Endothelial cell of umbilical vein (primary cell): ENCODE measurements at regions not wholly inside any gene's neighbourhood (a gene's known extent, or its start where the extent isn't known, plus 50 kb on each side); places are given as distances from the start of the nearest gene placed in this dataset.

ENCODE experiments used
- BruUV-seq: library from RNA; stranded (reverse); fragments of 400-500 nt; replicated peaks from 2 replicates; lab custom pipeline; 2021; lab: Mats Ljungman, UMichigan
- CTCF ChIA-PET: fragments of 300-600, 350-600 bp; sonication (Branson Sonifier 250); formaldehyde crosslinking; loops from one replicate; lab custom pipeline; 2021; ENCODE audit warnings: antibody characterized with exemption, inconsistent platforms; lab: Charles Lee
- POLR2A ChIA-PET: fragments of 300-600, 350-600 bp; sonication (Branson Sonifier 250); formaldehyde crosslinking; loops from one replicate; lab custom pipeline; 2021; ENCODE audit warnings: antibody characterized with exemption, inconsistent platforms; lab: Charles Lee
- DNase-seq: peaks from one replicate; pipeline ENCODE4 v3.0.0-alpha.2; 2011; ENCODE audit warnings: low read depth, low spot score
- FAIRE-seq: peaks from 2 replicates; lab custom pipeline; 2011; peaks lifted over from hg19 to GRCh38; lab: Jason Lieb, UNC
- H2AFZ ChIP-seq: 2 replicates; pipeline ENCODE4 v1.6.0; 2012; ENCODE audit warnings: low read depth, low read length, control low read depth, inconsistent platforms
- H3K27ac ChIP-seq: 2 replicates; pipeline ENCODE4 v1.5.1; 2011; ENCODE audit warnings: low read depth, mild to moderate bottlenecking, control low read depth, low read length, moderate library complexity; ENCODE audit not compliant: insufficient read depth
- H3K27me3 ChIP-seq, 2 experiments: 2 replicates each; pipeline versions ENCODE4 v1.6.0 to v1.6.1; 2011; ENCODE audit warnings: low read length in 2 of 2, mixed read lengths in 1 of 2; ENCODE audit not compliant: control insufficient read depth in 2 of 2, insufficient read depth in 2 of 2
- H3K36me3 ChIP-seq, 2 experiments: 2 replicates in 1 of 2; 3 replicates in 1 of 2; pipeline ENCODE4 v1.5.1; 2011; ENCODE audit warnings: low read length in 2 of 2, mild to moderate bottlenecking in 1 of 2, moderate library complexity in 1 of 2; ENCODE audit not compliant: control insufficient read depth in 2 of 2, insufficient read depth in 2 of 2; ENCODE audit errors: extremely low read depth in 1 of 2
- H3K4me1 ChIP-seq: 3 replicates; pipeline ENCODE4 v1.5.1; 2011; ENCODE audit warnings: mild to moderate bottlenecking, low read length; ENCODE audit not compliant: control insufficient read depth, insufficient read depth; ENCODE audit errors: extremely low read depth
- H3K4me2 ChIP-seq: 2 replicates; pipeline ENCODE4 v1.6.1; 2011; ENCODE audit warnings: low read length, control low read depth, mixed read lengths; ENCODE audit not compliant: insufficient read depth
- H3K4me3 ChIP-seq, 3 experiments: fragments of 200-600 bp in 1 of 3; sonication (generic), shearing (Covaris generic) in 1 of 3; replicated peaks in 1 of 3; 2 replicates each; pipeline ENCODE4 v1.5.1; 2011 to 2016; ENCODE audit warnings: control low read depth in 3 of 3, low read length in 3 of 3, mild to moderate bottlenecking in 2 of 3, inconsistent platforms in 1 of 3, low read depth in 1 of 3, moderate library complexity in 1 of 3; ENCODE audit not compliant: insufficient read depth in 1 of 3
- H3K79me2 ChIP-seq: 2 replicates; pipeline ENCODE4 v1.6.0; 2012; ENCODE audit warnings: low read length, inconsistent platforms; ENCODE audit not compliant: control insufficient read depth, insufficient read depth
- H3K9ac ChIP-seq: replicated peaks from 2 replicates; pipeline ENCODE3; 2011; ENCODE audit warnings: low read length, control low read depth; ENCODE audit not compliant: insufficient read depth; ENCODE audit errors: extremely low read depth
- H3K9me1 ChIP-seq: replicated peaks from 3 replicates; pipeline ENCODE4 v1.6.0; 2011; ENCODE audit warnings: mild to moderate bottlenecking, low read length; ENCODE audit not compliant: control insufficient read depth, insufficient read depth; ENCODE audit errors: extremely low read depth
- H3K9me3 ChIP-seq: replicated peaks from 2 replicates; pipeline ENCODE4 v1.5.1; 2012; ENCODE audit warnings: low read length, inconsistent platforms; ENCODE audit not compliant: control insufficient read depth, insufficient read depth
- H4K20me1 ChIP-seq: replicated peaks from 2 replicates; pipeline ENCODE3; 2011; ENCODE audit warnings: mild to moderate bottlenecking, low read length; ENCODE audit not compliant: control insufficient read depth, insufficient read depth; ENCODE audit errors: extremely low read depth
- CTCF ChIP-seq, 2 donors: IDR thresholded peaks; 1 replicate in 1 of 2; 2 replicates in 1 of 2; pipeline ENCODE4 v1.5.1; 2011; ENCODE audit warnings: low read length in 2 of 2, mild to moderate bottlenecking in 2 of 2, moderate library complexity in 2 of 2, control low read depth in 1 of 2, inconsistent platforms in 1 of 2, low read depth in 1 of 2; ENCODE audit not compliant: insufficient read depth in 1 of 2; ENCODE audit errors: extremely low read depth in 1 of 2
- EZH2 ChIP-seq: IDR thresholded peaks from 2 replicates; pipeline ENCODE4 v1.6.1; 2012; ENCODE audit warnings: borderline replicate concordance, low read depth, mild to moderate bottlenecking, moderate library complexity, low read length, inconsistent platforms; ENCODE audit not compliant: severe bottlenecking
- FOS ChIP-seq: IDR thresholded peaks from 2 replicates; pipeline ENCODE4 v1.6.1; 2011; ENCODE audit warnings: mild to moderate bottlenecking, low read length, moderate library complexity, borderline replicate concordance; ENCODE audit not compliant: insufficient read depth
- GATA2 ChIP-seq: IDR thresholded peaks from 2 replicates; pipeline ENCODE4 v1.7.0; 2011; ENCODE audit warnings: low read depth, mild to moderate bottlenecking, moderate library complexity, mixed read lengths, low read length; ENCODE audit not compliant: insufficient read length, insufficient read depth
- JUN ChIP-seq: IDR thresholded peaks from 2 replicates; pipeline ENCODE4 v1.6.1; 2011; ENCODE audit warnings: borderline replicate concordance, low read depth; ENCODE audit not compliant: insufficient read length, insufficient read depth
- MAX ChIP-seq: IDR thresholded peaks from 2 replicates; pipeline ENCODE4 v1.6.1; 2011; ENCODE audit not compliant: insufficient read depth, insufficient read length
- MYC ChIP-seq: IDR thresholded peaks from one replicate; pipeline ENCODE4 v1.6.1; 2011; ENCODE audit warnings: mild to moderate bottlenecking, low read depth, low read length
- POLR2A ChIP-seq: IDR thresholded peaks from 2 replicates; pipeline ENCODE4 v1.6.1; 2012; ENCODE audit warnings: low read depth, mild to moderate bottlenecking, control low read depth, low read length
- POLR2AphosphoS5 ChIP-seq: IDR thresholded peaks from 2 replicates; pipeline ENCODE4 v1.6.1; 2012; ENCODE audit warnings: low read depth, mild to moderate bottlenecking, control low read depth, low read length, moderate library complexity; ENCODE audit not compliant: insufficient read depth
- dilution Hi-C: fragments of 300-500 bp; cut with MboI; formaldehyde crosslinking; loops from one replicate; pipeline ENCODE4 v1.15.0; 2019; ENCODE audit warnings: low sequenced_read_pairs; ENCODE audit not compliant: extremely low pct_ligation_motif_present
- intact Hi-C: fragments of 100-400 bp; cut with micrococcal nuclease; formaldehyde crosslinking; loops from one replicate; pipeline ENCODE4 v1.10.0; 2022

GRCh38 chr6:144697369-144697760 lies 412.2 kb downstream of the UTRN start:
- H2AFZ ChIP-seq = no peak overlapping the region
- dilution Hi-C loops = no loop called here
- no peaks in the 10 kb centered on the region for H3K4me1 ChIP-seq
- H3K9me1 ChIP-seq = no peaks in the 10 kb centered on the region
- H3K9me3 ChIP-seq = no peaks in the 10 kb centered on the region
- H3K27me3 ChIP-seq = no peaks in the 10 kb centered on the region
- FAIRE-seq (no peak), DNase-seq (no peak)
- intact Hi-C loops = no loop called here
- H3K4me3 ChIP-seq = no peak overlapping the region
- ChIA-PET CTCF (no interaction called here), POLR2A (no interaction called here)
- BruUV-seq = no TSS peak
- H4K20me1 ChIP-seq = no peaks in the 10 kb centered on the region
- H3K9ac ChIP-seq = no peak overlapping the region
- no peak overlapping the region for H3K27ac ChIP-seq
- no peaks in the 10 kb centered on the region for H3K79me2 ChIP-seq
- H3K4me2 ChIP-seq = no peak overlapping the region
- H3K36me3 ChIP-seq = peaks cover 0 to 4% of the 10 kb centered on the region in 2 experiments
- no peak for TF ChIP-seq MAX
- no peak for TF ChIP-seq GATA2
- TF ChIP-seq EZH2 = no peak
- no peak for TF ChIP-seq POLR2AphosphoS5
- TF ChIP-seq JUN = no peak
- no peak for TF ChIP-seq MYC
- no peak for TF ChIP-seq CTCF (IDR thresholded peaks at IDR 0.05; ENCODE audit: extremely low read depth in 1 of 2, insufficient read depth in 1 of 2, low read depth in 1 of 2, low read length in 2 of 2)
- no peak for TF ChIP-seq POLR2A
- TF ChIP-seq FOS = no peak
